H1 (cell line): ENCODE measurements at regions not wholly inside any gene's neighbourhood (a gene's known extent, or its start where the extent isn't known, plus 50 kb on each side); places are given as distances from the start of the nearest gene placed in this dataset.

ENCODE experiments used
- CTCF ChIA-PET: fragments of 300-600 bp; sonication (Branson Sonifier 250); formaldehyde crosslinking; loops from one replicate; lab custom pipeline; 2021; ENCODE audit not compliant: partially characterized antibody; lab: Charles Lee
- POLR2A ChIA-PET: fragments of 300-600 bp; sonication (Branson Sonifier 250); formaldehyde crosslinking; loops from one replicate; lab custom pipeline; 2021; ENCODE audit warnings: inconsistent platforms; ENCODE audit not compliant: partially characterized antibody; lab: Charles Lee
- DNase-seq, 2 experiments: peaks; one replicate each; pipeline versions ENCODE4 v3.0.0 to v3.0.0-alpha.2; 2010 to 2022; ENCODE audit warnings: low spot score in 2 of 2, low read depth in 1 of 2, mixed read lengths in 1 of 2
- FAIRE-seq: peaks from 2 replicates; lab custom pipeline; 2011; peaks lifted over from hg19 to GRCh38; lab: Jason Lieb, UNC
- H2AFZ ChIP-seq: 2 replicates; pipeline ENCODE4 v1.8.1; 2012; ENCODE audit warnings: low read length, inconsistent platforms
- H2AK5ac ChIP-seq: 2 replicates; pipeline ENCODE4 v1.6.1; 2013; ENCODE audit warnings: low read depth, low read length
- H2BK120ac ChIP-seq: replicated peaks from 2 replicates; pipeline ENCODE3; 2013; ENCODE audit warnings: low read depth, low read length, inconsistent platforms
- H2BK12ac ChIP-seq: 2 replicates; pipeline ENCODE4 v1.6.1; 2013; ENCODE audit warnings: low read depth, low read length
- H2BK15ac ChIP-seq: 2 replicates; pipeline ENCODE4 v1.6.1; 2013; ENCODE audit warnings: low read length
- H2BK20ac ChIP-seq: 2 replicates; pipeline ENCODE4 v1.6.1; 2013; ENCODE audit warnings: low read length
- H2BK5ac ChIP-seq: 2 replicates; pipeline ENCODE4 v1.6.1; 2013; ENCODE audit warnings: low read depth, low read length
- H3K14ac ChIP-seq: 2 replicates; pipeline ENCODE4 v1.6.1; 2013; ENCODE audit warnings: inconsistent platforms; ENCODE audit not compliant: insufficient read length
- H3K18ac ChIP-seq: 2 replicates; pipeline ENCODE4 v1.6.1; 2013; ENCODE audit warnings: low read length; ENCODE audit errors: extremely low read depth
- H3K23ac ChIP-seq: 2 replicates; pipeline ENCODE4 v1.6.1; 2013; ENCODE audit warnings: inconsistent platforms; ENCODE audit not compliant: insufficient read length
- H3K23me2 ChIP-seq: 2 replicates; pipeline ENCODE4 v1.6.1; 2013; ENCODE audit warnings: low read depth, low read length
- H3K27ac ChIP-seq: 2 replicates; pipeline ENCODE4 v1.6.1; 2011; ENCODE audit warnings: low read depth, low read length, inconsistent platforms
- H3K27me3 ChIP-seq, 4 experiments: replicated peaks in 1 of 4; 1 replicate in 1 of 4; 2 replicates in 3 of 4; pipeline versions ENCODE4 v1.6.1 to v1.8.1; 2011 to 2013; ENCODE audit warnings: low read length in 3 of 4, mild to moderate bottlenecking in 3 of 4, inconsistent platforms in 2 of 4, mixed read lengths in 2 of 4, moderate library complexity in 1 of 4; ENCODE audit not compliant: control insufficient read depth in 3 of 4, insufficient read depth in 3 of 4; ENCODE audit errors: extremely low read depth in 1 of 4
- H3K36me3 ChIP-seq, 4 experiments: 2 replicates each; pipeline versions ENCODE4 v1.6.1 to v1.8.1; 2011 to 2013; ENCODE audit warnings: mild to moderate bottlenecking in 4 of 4, low read length in 3 of 4, moderate library complexity in 2 of 4, control low read depth in 1 of 4, inconsistent platforms in 1 of 4; ENCODE audit not compliant: insufficient read depth in 4 of 4, control insufficient read depth in 2 of 4
- H3K4ac ChIP-seq: replicated peaks from 2 replicates; pipeline ENCODE3; 2013; ENCODE audit warnings: low read length, low read depth, mixed read lengths, inconsistent platforms; ENCODE audit not compliant: insufficient read length
- H3K4me1 ChIP-seq, 4 experiments: replicated peaks in 1 of 4; 1 replicate in 1 of 4; 2 replicates in 3 of 4; pipeline versions ENCODE4 v1.6.1 to v1.8.1; 2011 to 2013; ENCODE audit warnings: low read length in 3 of 4, inconsistent platforms in 2 of 4, mixed read lengths in 1 of 4; ENCODE audit not compliant: insufficient read depth in 4 of 4, control insufficient read depth in 3 of 4
- H3K4me2 ChIP-seq, 2 experiments: 2 replicates each; pipeline versions ENCODE4 v1.6.1 to v1.8.1; 2011 to 2013; ENCODE audit warnings: low read depth in 2 of 2, low read length in 2 of 2, control low read depth in 1 of 2, inconsistent platforms in 1 of 2, mild to moderate bottlenecking in 1 of 2; ENCODE audit not compliant: insufficient read depth in 1 of 2
- H3K4me3 ChIP-seq, 4 experiments: fragments of 200-600, 300-600 bp in 1 of 4; sonication (generic), shearing (Covaris generic), sonication (Bioruptor Twin) in 1 of 4; 2 replicates each; pipeline versions ENCODE4 v1.5.1 to v1.8.1; 2011 to 2016; ENCODE audit warnings: low read length in 4 of 4, low read depth in 3 of 4, control low read depth in 2 of 4, inconsistent platforms in 2 of 4, mild to moderate bottlenecking in 2 of 4, mixed read lengths in 1 of 4, moderate library complexity in 1 of 4; ENCODE audit not compliant: insufficient read depth in 2 of 4; ENCODE audit errors: extremely low read depth in 1 of 4
- H3K56ac ChIP-seq: replicated peaks from 2 replicates; pipeline ENCODE3; 2013; ENCODE audit warnings: low read depth, mild to moderate bottlenecking, mixed read lengths, low read length, inconsistent platforms; ENCODE audit not compliant: insufficient read length
- H3K79me1 ChIP-seq: 2 replicates; pipeline ENCODE4 v1.6.1; 2013; ENCODE audit warnings: low read depth, low read length, control low read depth
- H3K79me2 ChIP-seq, 2 experiments: 2 replicates each; pipeline versions ENCODE4 v1.6.1 to v1.8.1; 2012 to 2013; ENCODE audit warnings: low read length in 2 of 2, mild to moderate bottlenecking in 2 of 2, inconsistent platforms in 1 of 2; ENCODE audit not compliant: insufficient read depth in 2 of 2, control insufficient read depth in 1 of 2
- H3K9ac ChIP-seq, 4 experiments: replicated peaks in 1 of 4; 1 replicate in 1 of 4; 2 replicates in 3 of 4; pipeline versions ENCODE4 v1.6.1 to v1.8.1; 2011 to 2013; ENCODE audit warnings: low read depth in 3 of 4, low read length in 3 of 4, control low read depth in 2 of 4, mild to moderate bottlenecking in 2 of 4, moderate library complexity in 2 of 4, inconsistent platforms in 1 of 4; ENCODE audit errors: extremely low read depth in 1 of 4
- H3K9me3 ChIP-seq, 2 experiments: 2 replicates each; pipeline versions ENCODE4 v1.6.1 to v1.8.1; 2012 to 2013; ENCODE audit warnings: mild to moderate bottlenecking in 2 of 2, moderate library complexity in 2 of 2, control low read depth in 1 of 2, inconsistent platforms in 1 of 2, low read depth in 1 of 2, low read length in 1 of 2, mixed read lengths in 1 of 2; ENCODE audit not compliant: insufficient read depth in 2 of 2
- H4K20me1 ChIP-seq, 2 experiments: replicated peaks in 1 of 2; 2 replicates each; pipeline versions ENCODE3 to v1.8.1; 2011 to 2013; ENCODE audit warnings: inconsistent platforms in 2 of 2, low read length in 2 of 2, mild to moderate bottlenecking in 1 of 2; ENCODE audit not compliant: insufficient read depth in 2 of 2, control insufficient read depth in 1 of 2
- H4K5ac ChIP-seq: 2 replicates; pipeline ENCODE4 v1.6.1; 2013; ENCODE audit warnings: low read length, low read depth, mixed read lengths, inconsistent platforms; ENCODE audit not compliant: insufficient read length
- H4K8ac ChIP-seq: 2 replicates; pipeline ENCODE4 v1.8.0; 2013; ENCODE audit warnings: mild to moderate bottlenecking, moderate library complexity, low read length, inconsistent platforms; ENCODE audit not compliant: insufficient read depth; ENCODE audit errors: extremely low read depth
- H4K91ac ChIP-seq: replicated peaks from 2 replicates; pipeline ENCODE3; 2013; ENCODE audit warnings: low read length, mixed read lengths, inconsistent platforms; ENCODE audit not compliant: insufficient read length
- EGR1 ChIP-seq: IDR thresholded peaks from 2 replicates; pipeline ENCODE4 v1.6.1; 2011; ENCODE audit warnings: low read depth, low read length, borderline replicate concordance
- KDM1A ChIP-seq: fragments of 200-600, 300-600 bp; sonication (generic); IDR thresholded peaks from 2 replicates; pipeline ENCODE4 v1.7.1; 2016; ENCODE audit warnings: mild to moderate bottlenecking, low read length, borderline replicate concordance
- RAD21 ChIP-seq, 2 experiments: IDR thresholded peaks in 1 of 2; conservative IDR thresholded peaks in 1 of 2; 2 replicates each; pipeline ENCODE4 v1.6.1; 2011; ENCODE audit warnings: low read depth in 2 of 2, low read length in 2 of 2, improper control_type of control experiment in 1 of 2, inconsistent platforms in 1 of 2, mild to moderate bottlenecking in 1 of 2, moderate library complexity in 1 of 2
- RNF2 ChIP-seq: fragments of 200-900, 300-1000 bp; sonication (generic); IDR thresholded peaks from 2 replicates; pipeline ENCODE4 v1.7.1; 2016; ENCODE audit warnings: borderline replicate concordance, low read depth, mild to moderate bottlenecking, antibody characterized with exemption, low read length; ENCODE audit not compliant: poor library complexity, severe bottlenecking; ENCODE audit errors: missing control alignments
- SUZ12 ChIP-seq: fragments of 200-600 bp; sonication (generic); IDR thresholded peaks from 2 replicates; pipeline ENCODE4 v1.6.1; 2012; ENCODE audit warnings: mild to moderate bottlenecking, inconsistent platforms, low read length, moderate library complexity, mixed read lengths
- ZNF274 ChIP-seq: IDR thresholded peaks from 2 replicates; pipeline ENCODE4 v1.7.0; 2012; ENCODE audit warnings: low read length, borderline replicate concordance; ENCODE audit errors: extremely low read depth
- WGBS, 2 experiments: shearing (Covaris generic) in 1 of 2; methylation state at CpG; one replicate each; pipeline versions ENCODE4 v1.1.6 to v1.1.7; 2013 to 2015; ENCODE audit warnings: low lambda C conversion rate in 2 of 2, mixed read lengths in 2 of 2, inconsistent platforms in 1 of 2, low coverage in 1 of 2, missing lambda C conversion rate in 1 of 2; ENCODE audit not compliant: insufficient replicate concordance in 2 of 2, insufficient coverage in 1 of 2, insufficient read length in 1 of 2; ENCODE audit errors: extremely low coverage in 1 of 2, missing lambda C conversion rate in 1 of 2; 5-methylcytosine and 5-hydroxymethylcytosine counted together
- TF ChIP-seq, protein P1 (sequence below): IDR thresholded peaks from 2 replicates; pipeline ENCODE4 v1.6.1; 2012; ENCODE audit warnings: inconsistent platforms
- TF ChIP-seq, protein P2 (sequence below): IDR thresholded peaks from 2 replicates; pipeline ENCODE4 v1.6.1; 2012; ENCODE audit warnings: low read length, inconsistent platforms

DNA sequence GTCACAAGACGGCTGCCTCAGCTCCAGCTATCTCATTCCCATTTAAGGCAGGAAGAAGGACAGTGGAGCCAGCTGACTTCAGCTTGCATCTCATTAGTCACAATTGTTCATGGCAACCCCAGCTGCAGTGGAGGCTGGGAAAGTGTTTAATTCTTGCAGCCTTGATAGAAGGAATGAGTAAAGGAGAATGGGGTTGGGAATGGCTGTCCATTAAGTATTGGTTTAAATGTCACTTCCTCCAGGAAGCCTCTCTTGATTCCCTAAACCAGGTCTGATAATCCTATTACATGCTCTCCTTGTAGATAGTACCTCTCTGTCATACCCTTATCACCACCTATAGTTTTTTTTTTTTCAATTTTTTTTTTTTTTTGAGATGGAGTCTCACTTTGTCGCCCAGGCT, 166.4 kb downstream of the TFAP2C start:
- TF ChIP-seq RAD21 (IDR thresholded peaks at IDR 0.05 in 1 of 2, conservative IDR thresholded peaks at IDR 0.05 in 1 of 2; ENCODE audit: low read depth in 2 of 2, low read length in 2 of 2) (no peak), EGR1 (no peak), KDM1A (no peak), SUZ12 (no peak), RNF2 (no peak), ZNF274 (no peak)
- TF ChIP-seq, protein P1, sequence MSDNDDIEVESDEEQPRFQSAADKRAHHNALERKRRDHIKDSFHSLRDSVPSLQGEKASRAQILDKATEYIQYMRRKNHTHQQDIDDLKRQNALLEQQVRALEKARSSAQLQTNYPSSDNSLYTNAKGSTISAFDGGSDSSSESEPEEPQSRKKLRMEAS = no peak
- TF ChIP-seq, protein P2, sequence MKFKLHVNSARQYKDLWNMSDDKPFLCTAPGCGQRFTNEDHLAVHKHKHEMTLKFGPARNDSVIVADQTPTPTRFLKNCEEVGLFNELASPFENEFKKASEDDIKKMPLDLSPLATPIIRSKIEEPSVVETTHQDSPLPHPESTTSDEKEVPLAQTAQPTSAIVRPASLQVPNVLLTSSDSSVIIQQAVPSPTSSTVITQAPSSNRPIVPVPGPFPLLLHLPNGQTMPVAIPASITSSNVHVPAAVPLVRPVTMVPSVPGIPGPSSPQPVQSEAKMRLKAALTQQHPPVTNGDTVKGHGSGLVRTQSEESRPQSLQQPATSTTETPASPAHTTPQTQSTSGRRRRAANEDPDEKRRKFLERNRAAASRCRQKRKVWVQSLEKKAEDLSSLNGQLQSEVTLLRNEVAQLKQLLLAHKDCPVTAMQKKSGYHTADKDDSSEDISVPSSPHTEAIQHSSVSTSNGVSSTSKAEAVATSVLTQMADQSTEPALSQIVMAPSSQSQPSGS = no peak
- Histone ChIP-seq H3K14ac (no peak overlapping the region), H3K9ac (no peak overlapping the region), H2BK5ac (no peak overlapping the region), H3K79me1 (no peaks in the 10 kb centered on the region), H2BK12ac (no peak overlapping the region), H3K56ac (no peak overlapping the region), H2AK5ac (no peak overlapping the region), H3K23me2 (no peaks in the 10 kb centered on the region), H3K4me3 (no peak overlapping the region), H3K79me2 (no peaks in the 10 kb centered on the region), H3K23ac (no peak overlapping the region), H4K91ac (no peak overlapping the region), H3K4me1 (no peaks in the 10 kb centered on the region), H2BK15ac (no peak overlapping the region), H4K20me1 (no peaks in the 10 kb centered on the region), H3K9me3 (peaks cover 4 to 6% of the 10 kb centered on the region in 2 experiments; a peak in 3 of 4 replicates), H3K36me3 (no peaks in the 10 kb centered on the region), H2AFZ (no peak overlapping the region), H4K5ac (no peak overlapping the region), H3K18ac (no peak overlapping the region), H2BK120ac (no peak overlapping the region), H2BK20ac (no peak overlapping the region), H3K27ac (no peak overlapping the region), H3K4me2 (no peak overlapping the region), H4K8ac (no peak overlapping the region), H3K27me3 (no peaks in the 10 kb centered on the region), H3K4ac (no peak overlapping the region)
- POLR2A ChIA-PET = no interaction called here
- FAIRE-seq (no peak), DNase-seq (no peak)
- WGBS, 2 experiments = 80% methylated on average over 2 of the region's 2 CpGs; no CpG with 5 or more reads in 1 of the 2 experiments
- CTCF ChIA-PET = no interaction called here
